Ishikawa (cell line): ENCODE measurements at regions not wholly inside any gene's neighbourhood (a gene's known extent, or its start where the extent isn't known, plus 50 kb on each side); places are given as distances from the start of the nearest gene placed in this dataset.

Source experiments
- CEBPB ChIP-seq: IDR thresholded peaks from 2 replicates; pipeline ENCODE4 v1.6.1; 2012
- CREB1 ChIP-seq: IDR thresholded peaks from 2 replicates; pipeline ENCODE4 v1.6.1; 2012; ENCODE audit warnings: low read depth
- EGR1 ChIP-seq: IDR thresholded peaks from 2 replicates; pipeline ENCODE4 v1.6.1; 2012
- EP300 ChIP-seq: IDR thresholded peaks from 2 replicates; pipeline ENCODE4 v1.6.1; 2012; ENCODE audit warnings: borderline replicate concordance
- FOXM1 ChIP-seq: IDR thresholded peaks from 2 replicates; pipeline ENCODE4 v1.6.1; 2012; ENCODE audit warnings: low read depth, borderline replicate concordance
- MAX ChIP-seq: IDR thresholded peaks from 2 replicates; pipeline ENCODE4 v1.6.1; 2012
- NFIC ChIP-seq: IDR thresholded peaks from 2 replicates; pipeline ENCODE4 v1.6.1; 2012
- RAD21 ChIP-seq: IDR thresholded peaks from 2 replicates; pipeline ENCODE4 v1.6.1; 2012; ENCODE audit warnings: low read depth
- REST ChIP-seq: IDR thresholded peaks from 2 replicates; pipeline ENCODE4 v1.6.1; 2012; ENCODE audit warnings: low read depth, mild to moderate bottlenecking
- TAF1 ChIP-seq: IDR thresholded peaks from 2 replicates; pipeline ENCODE4 v1.6.1; 2012; ENCODE audit warnings: low read depth, mild to moderate bottlenecking
- TCF12 ChIP-seq: IDR thresholded peaks from 2 replicates; pipeline ENCODE4 v1.6.1; 2012; ENCODE audit warnings: low read depth
- TEAD4 ChIP-seq: IDR thresholded peaks from 2 replicates; pipeline ENCODE4 v1.6.1; 2012
- USF1 ChIP-seq: IDR thresholded peaks from 2 replicates; pipeline ENCODE4 v1.6.1; 2012
- YY1 ChIP-seq: IDR thresholded peaks from 2 replicates; pipeline ENCODE4 v1.6.1; 2012; ENCODE audit warnings: low read depth
- ZBTB7A ChIP-seq: IDR thresholded peaks from 2 replicates; pipeline ENCODE4 v1.6.1; 2012; ENCODE audit warnings: low read depth

GRCh38 chr18:60027397-60027796 lies 127.6 kb downstream of the PMAIP1 start:
- TF ChIP-seq EGR1, result no peak
- TF ChIP-seq EP300, result no peak
- TF ChIP-seq MAX, result no peak
- TF ChIP-seq USF1, result no peak
- TF ChIP-seq REST, result no peak
- TF ChIP-seq TAF1, result no peak
- TF ChIP-seq NFIC, result no peak
- no peak for TF ChIP-seq RAD21
- no peak for TF ChIP-seq TEAD4
- TF ChIP-seq YY1, result no peak
- TF ChIP-seq TCF12, result no peak
- no peak for TF ChIP-seq CEBPB
- TF ChIP-seq FOXM1, result no peak
- TF ChIP-seq CREB1, result no peak
- no peak for TF ChIP-seq ZBTB7A

- TF ChIP-seq YY1 (no peak), EP300 (no peak), TCF12 (no peak), CREB1 (no peak), RAD21 (no peak), REST (no peak), FOXM1 (no peak)
Measured at GRCh38 chr18:60024857-60025256, 125.1 kb downstream of the PMAIP1 start.

- TF ChIP-seq ZBTB7A (no peak), YY1 (no peak), TEAD4 (no peak), CEBPB (no peak)
Measured at GRCh38 chr18:60024345-60024744, 124.5 kb downstream of the PMAIP1 start.

- no peak for TF ChIP-seq EP300
- no peak for TF ChIP-seq EGR1
- TF ChIP-seq TAF1, result no peak
- no peak for TF ChIP-seq USF1
- TF ChIP-seq ZBTB7A, result no peak
- no peak for TF ChIP-seq CREB1
- no peak for TF ChIP-seq TEAD4
- no peak for TF ChIP-seq REST
- no peak for TF ChIP-seq NFIC
- TF ChIP-seq TCF12, result no peak
- TF ChIP-seq FOXM1, result no peak
- TF ChIP-seq MAX, result no peak
- no peak for TF ChIP-seq CEBPB
- TF ChIP-seq RAD21, result no peak
- TF ChIP-seq YY1, result no peak
Measured at GRCh38 chr18:60022671-60023276, 123.0 kb downstream of the PMAIP1 start.

- TF ChIP-seq USF1 (no peak), EGR1 (no peak), EP300 (no peak), NFIC (no peak), ZBTB7A (no peak), TEAD4 (no peak), REST (no peak), TCF12 (no peak), YY1 (no peak), TAF1 (no peak), CEBPB (no peak), MAX (no peak), CREB1 (no peak)
Measured at GRCh38 chr18:60021556-60021955, 121.8 kb downstream of the PMAIP1 start.
